ENCODE measurements at regions not wholly inside any gene's neighbourhood (a gene's known extent, or its start where the extent isn't known, plus 50 kb on each side); places are given as distances from the start of the nearest gene placed in this dataset.

- H4K20me1 ChIP-seq (ENCODE audit: control insufficient read depth, extremely low read depth, insufficient read depth, low read length), result no peaks in the 10 kb centered on the region
- no peak overlapping the region for H3K27ac ChIP-seq (ENCODE audit: insufficient read depth, low read length)
- no peak overlapping the region for H3K4me2 ChIP-seq (ENCODE audit: extremely low read depth, insufficient read depth, low read length)
- no peaks in the 10 kb centered on the region for H3K79me2 ChIP-seq (ENCODE audit: control insufficient read depth, insufficient read depth, low read length)
- H3K9me3 ChIP-seq (ENCODE audit: control insufficient read depth, insufficient read depth, low read depth, low read length), result no peaks in the 10 kb centered on the region
- H3K27me3 ChIP-seq (ENCODE audit: control insufficient read depth, insufficient read depth, low read length), result no peaks in the 10 kb centered on the region
- no peaks in the 10 kb centered on the region for H3K4me1 ChIP-seq (ENCODE audit: control insufficient read depth, extremely low read depth, insufficient read depth, low read length)
- no peak overlapping the region for H2AFZ ChIP-seq (ENCODE audit: low read length)
- TF ChIP-seq CTCF (conservative IDR thresholded peaks at IDR 0.05 in 1 of 2, IDR thresholded peaks at IDR 0.05 in 1 of 2; ENCODE audit: low read depth in 1 of 2, low read length in 2 of 2) (no peak), EZH2 (IDR thresholded peaks at IDR 0.05; ENCODE audit: low read length, missing control alignments) (no peak)
- no peak for DNase-seq (ENCODE audit: low read depth in 2 of 2)
- H3K9ac ChIP-seq (ENCODE audit: insufficient read depth, low read length), result no peak overlapping the region
- no peaks in the 10 kb centered on the region for H3K36me3 ChIP-seq (ENCODE audit: control insufficient read depth, insufficient read depth, low read length)
- no peak overlapping the region for H3K4me3 ChIP-seq (replicated peaks in 1 of 4; ENCODE audit: control extremely low read depth in 1 of 4, insufficient read depth in 1 of 4, low read depth in 3 of 4, low read length in 4 of 4)
Measured at GRCh38 chr1:214753236-214753852, 150.3 kb downstream of the CENPF start.

- Histone ChIP-seq H3K4me3 (replicated peaks in 1 of 4; ENCODE audit: control extremely low read depth in 1 of 4, insufficient read depth in 1 of 4, low read depth in 3 of 4, low read length in 4 of 4) (no peak overlapping the region), H3K79me2 (ENCODE audit: control insufficient read depth, insufficient read depth, low read length) (no peaks in the 10 kb centered on the region)
- no peak for DNase-seq (ENCODE audit: low read depth in 2 of 2)
Measured at GRCh38 chr1:214761030-214761429, 158.0 kb downstream of the CENPF start.

GRCh38 chr1:214762902-214763301, 159.9 kb downstream of the CENPF start:
- no peak overlapping the region for H3K9ac ChIP-seq (ENCODE audit: insufficient read depth, low read length)
- no peak overlapping the region for H3K4me3 ChIP-seq (replicated peaks in 1 of 4; ENCODE audit: control extremely low read depth in 1 of 4, insufficient read depth in 1 of 4, low read depth in 3 of 4, low read length in 4 of 4)
- no peaks in the 10 kb centered on the region for H4K20me1 ChIP-seq (ENCODE audit: control insufficient read depth, extremely low read depth, insufficient read depth, low read length)

More at GRCh38 chr1:214761030-214761429, 158.0 kb downstream of the CENPF start:
- no peak for TF ChIP-seq EZH2 (IDR thresholded peaks at IDR 0.05; ENCODE audit: low read length, missing control alignments)
- TF ChIP-seq CTCF (conservative IDR thresholded peaks at IDR 0.05 in 1 of 2, IDR thresholded peaks at IDR 0.05 in 1 of 2; ENCODE audit: low read depth in 1 of 2, low read length in 2 of 2), result no peak
- H3K9me3 ChIP-seq (ENCODE audit: control insufficient read depth, insufficient read depth, low read depth, low read length), result no peaks in the 10 kb centered on the region
- H4K20me1 ChIP-seq (ENCODE audit: control insufficient read depth, extremely low read depth, insufficient read depth, low read length), result no peaks in the 10 kb centered on the region
- H3K36me3 ChIP-seq (ENCODE audit: control insufficient read depth, insufficient read depth, low read length), result no peaks in the 10 kb centered on the region
- no peak overlapping the region for H3K27ac ChIP-seq (ENCODE audit: insufficient read depth, low read length)
- no peaks in the 10 kb centered on the region for H3K4me1 ChIP-seq (ENCODE audit: control insufficient read depth, extremely low read depth, insufficient read depth, low read length)
- H3K4me2 ChIP-seq (ENCODE audit: extremely low read depth, insufficient read depth, low read length), result no peak overlapping the region
- H2AFZ ChIP-seq (ENCODE audit: low read length), result no peak overlapping the region
- no peaks in the 10 kb centered on the region for H3K27me3 ChIP-seq (ENCODE audit: control insufficient read depth, insufficient read depth, low read length)
- no peak overlapping the region for H3K9ac ChIP-seq (ENCODE audit: insufficient read depth, low read length)

More at GRCh38 chr1:214762902-214763301, 159.9 kb downstream of the CENPF start:
- Histone ChIP-seq H3K36me3 (ENCODE audit: control insufficient read depth, insufficient read depth, low read length) (no peaks in the 10 kb centered on the region), H3K79me2 (ENCODE audit: control insufficient read depth, insufficient read depth, low read length) (no peaks in the 10 kb centered on the region), H3K4me2 (ENCODE audit: extremely low read depth, insufficient read depth, low read length) (no peak overlapping the region), H3K27ac (ENCODE audit: insufficient read depth, low read length) (no peak overlapping the region), H3K27me3 (ENCODE audit: control insufficient read depth, insufficient read depth, low read length) (no peaks in the 10 kb centered on the region), H2AFZ (ENCODE audit: low read length) (no peak overlapping the region), H3K4me1 (ENCODE audit: control insufficient read depth, extremely low read depth, insufficient read depth, low read length) (no peaks in the 10 kb centered on the region), H3K9me3 (ENCODE audit: control insufficient read depth, insufficient read depth, low read depth, low read length) (no peaks in the 10 kb centered on the region)
- no peak for TF ChIP-seq EZH2 (IDR thresholded peaks at IDR 0.05; ENCODE audit: low read length, missing control alignments)
- TF ChIP-seq CTCF (conservative IDR thresholded peaks at IDR 0.05 in 1 of 2, IDR thresholded peaks at IDR 0.05 in 1 of 2; ENCODE audit: low read depth in 1 of 2, low read length in 2 of 2), result no peak
- DNase-seq (ENCODE audit: low read depth in 2 of 2), result no peak
